ENCODE measurements at regions not wholly inside any gene's neighbourhood (a gene's known extent, or its start where the extent isn't known, plus 50 kb on each side); places are given as distances from the start of the nearest gene placed in this dataset.

- Histone ChIP-seq H3K4me3 (no peak overlapping the region), H3K4me1 (no peaks in the 10 kb centered on the region), H3K27me3 (no peaks in the 10 kb centered on the region), H3K27ac (no peak overlapping the region), H3K9me3 (no peaks in the 10 kb centered on the region), H3K36me3 (no peaks in the 10 kb centered on the region)
- no peak for DNase-seq
- no peak for TF ChIP-seq POLR2A (IDR thresholded peaks at IDR 0.05)
- TF ChIP-seq, protein P1, sequence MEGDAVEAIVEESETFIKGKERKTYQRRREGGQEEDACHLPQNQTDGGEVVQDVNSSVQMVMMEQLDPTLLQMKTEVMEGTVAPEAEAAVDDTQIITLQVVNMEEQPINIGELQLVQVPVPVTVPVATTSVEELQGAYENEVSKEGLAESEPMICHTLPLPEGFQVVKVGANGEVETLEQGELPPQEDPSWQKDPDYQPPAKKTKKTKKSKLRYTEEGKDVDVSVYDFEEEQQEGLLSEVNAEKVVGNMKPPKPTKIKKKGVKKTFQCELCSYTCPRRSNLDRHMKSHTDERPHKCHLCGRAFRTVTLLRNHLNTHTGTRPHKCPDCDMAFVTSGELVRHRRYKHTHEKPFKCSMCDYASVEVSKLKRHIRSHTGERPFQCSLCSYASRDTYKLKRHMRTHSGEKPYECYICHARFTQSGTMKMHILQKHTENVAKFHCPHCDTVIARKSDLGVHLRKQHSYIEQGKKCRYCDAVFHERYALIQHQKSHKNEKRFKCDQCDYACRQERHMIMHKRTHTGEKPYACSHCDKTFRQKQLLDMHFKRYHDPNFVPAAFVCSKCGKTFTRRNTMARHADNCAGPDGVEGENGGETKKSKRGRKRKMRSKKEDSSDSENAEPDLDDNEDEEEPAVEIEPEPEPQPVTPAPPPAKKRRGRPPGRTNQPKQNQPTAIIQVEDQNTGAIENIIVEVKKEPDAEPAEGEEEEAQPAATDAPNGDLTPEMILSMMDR (IDR thresholded peaks at IDR 0.05), result no peak
Measured at GRCh38 chr16:62102588-62102987, 66.3 kb upstream of the CDH8 start.

DNA sequence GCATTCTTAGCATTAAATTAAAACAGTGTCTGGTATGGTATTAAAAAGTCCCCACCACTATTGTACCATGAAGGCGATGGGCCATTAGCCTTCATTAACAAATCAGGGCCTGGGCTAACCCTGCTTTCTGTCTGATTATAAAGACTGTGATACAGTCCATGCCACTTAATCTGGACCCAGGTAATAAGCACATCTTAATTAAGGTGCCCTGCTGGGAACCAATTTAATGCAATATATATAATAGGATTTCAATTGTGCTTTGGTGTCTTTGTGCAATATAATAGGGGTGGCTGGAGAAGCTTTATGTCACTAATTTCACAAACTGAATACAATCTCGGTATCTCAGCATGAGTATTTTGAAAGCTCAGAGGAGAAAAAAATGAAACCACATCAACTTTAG is 64.4 kb upstream of the CDH8 start:
- Histone ChIP-seq H3K4me1 (no peaks in the 10 kb centered on the region), H3K36me3 (no peaks in the 10 kb centered on the region), H3K4me3 (no peak overlapping the region), H3K27ac (no peak overlapping the region), H3K9me3 (no peaks in the 10 kb centered on the region), H3K27me3 (no peaks in the 10 kb centered on the region)
- DNase-seq, result no peak
- TF ChIP-seq, protein P1 (IDR thresholded peaks at IDR 0.05), result no peak
- no peak for TF ChIP-seq POLR2A (IDR thresholded peaks at IDR 0.05)

GRCh38 chr16:62089715-62090114 is 53.5 kb upstream of the CDH8 start:
- TF ChIP-seq POLR2A (IDR thresholded peaks at IDR 0.05), result no peak
- TF ChIP-seq, protein P1 (IDR thresholded peaks at IDR 0.05), result no peak
- no peak overlapping the region for H3K4me3 ChIP-seq
- H3K36me3 ChIP-seq, result no peaks in the 10 kb centered on the region
- no peaks in the 10 kb centered on the region for H3K9me3 ChIP-seq
- no peaks in the 10 kb centered on the region for H3K4me1 ChIP-seq
- no peaks in the 10 kb centered on the region for H3K27me3 ChIP-seq
- H3K27ac ChIP-seq, result no peak overlapping the region
- DNase-seq, result no peak

- Histone ChIP-seq H3K4me3 (no peak overlapping the region), H3K36me3 (no peaks in the 10 kb centered on the region), H3K27ac (no peak overlapping the region), H3K9me3 (no peaks in the 10 kb centered on the region), H3K4me1 (no peaks in the 10 kb centered on the region), H3K27me3 (no peaks in the 10 kb centered on the region)
- DNase-seq, result no peak
- TF ChIP-seq, protein P1 (IDR thresholded peaks at IDR 0.05), result no peak
- TF ChIP-seq POLR2A (IDR thresholded peaks at IDR 0.05), result no peak
Measured at GRCh38 chr16:62088731-62089410, 52.6 kb upstream of the CDH8 start.

Small RNA genes in the stretch of these regions (small RNA-seq; reads per million reads assigned to genes)
- gene AC009101.1 (0 reads per million in 2 donors), gene AC009161.2 (0 reads per million in 2 donors), gene AC018846.1 (0 reads per million in 2 donors), gene AC138305.3 (0 reads per million in 2 donors), gene RNU6-21P (0.06 reads per million in 2 donors)
